ENCODE measurements at regions not wholly inside any gene's neighbourhood (a gene's known extent, or its start where the extent isn't known, plus 50 kb on each side); places are given as distances from the start of the nearest gene placed in this dataset.

- H3K27ac ChIP-seq (ENCODE audit: insufficient read depth, low read depth, low read length, poor library complexity, severe bottlenecking), result no peak overlapping the region
- H3K4me3 ChIP-seq (ENCODE audit: insufficient read depth, low read depth, low read length), result no peak overlapping the region
- H3K9me3 ChIP-seq (ENCODE audit: control insufficient read depth, low read length), result no peaks in the 10 kb centered on the region
- WGBS, 2 experiments, result 91 to 93% methylated on average over 12 to 13 of the region's 13 CpGs
- no peaks in the 10 kb centered on the region for H3K27me3 ChIP-seq (ENCODE audit: control insufficient read depth, insufficient read depth, low read length, poor library complexity, severe bottlenecking)
- peaks cover 17% of the 10 kb centered on the region for H3K4me1 ChIP-seq (ENCODE audit: control insufficient read depth, insufficient read depth, low read length)
- H3K36me3 ChIP-seq (ENCODE audit: control insufficient read depth, insufficient read depth, low read length), result no peaks in the 10 kb centered on the region
Measured at GRCh38 chr1:232542633-232543593, 87.0 kb downstream of the SIPA1L2 start.

DNA sequence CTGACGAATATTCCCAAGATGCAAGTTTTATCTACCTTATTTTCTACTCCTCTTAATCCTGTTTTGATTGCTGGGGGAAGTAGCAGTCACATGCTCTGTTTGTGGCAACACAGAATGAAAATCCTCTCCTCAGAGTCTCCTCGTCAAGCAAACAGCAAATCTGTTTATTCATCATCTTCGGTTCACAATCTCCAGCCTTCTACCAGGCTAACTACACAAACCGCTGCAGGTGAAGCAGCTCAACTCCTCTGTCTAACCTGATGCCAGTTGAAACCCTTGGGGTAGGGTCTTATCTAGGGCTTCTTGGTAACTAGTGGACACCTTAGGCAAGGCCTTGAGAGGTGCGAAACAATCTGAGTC, 91.0 kb downstream of the SIPA1L2 start:
- peak overlapping the region; percentile 8 for H3K27ac ChIP-seq (ENCODE audit: insufficient read depth, low read depth, low read length, poor library complexity, severe bottlenecking)

GRCh38 chr1:232538224-232538942, 91.5 kb downstream of the SIPA1L2 start:
- Histone ChIP-seq H3K4me1 (ENCODE audit: control insufficient read depth, insufficient read depth, low read length) (peaks cover 18% of the 10 kb centered on the region), H3K27me3 (ENCODE audit: control insufficient read depth, insufficient read depth, low read length, poor library complexity, severe bottlenecking) (no peaks in the 10 kb centered on the region), H3K9me3 (ENCODE audit: control insufficient read depth, low read length) (no peaks in the 10 kb centered on the region), H3K36me3 (ENCODE audit: control insufficient read depth, insufficient read depth, low read length) (no peaks in the 10 kb centered on the region), H3K27ac (ENCODE audit: insufficient read depth, low read depth, low read length, poor library complexity, severe bottlenecking) (no peak overlapping the region), H3K4me3 (ENCODE audit: insufficient read depth, low read depth, low read length) (no peak overlapping the region)
- WGBS, 2 experiments, result 54 to 64% methylated on average over 3 of the region's 3 CpGs

More for the DNA sequence above, 91.0 kb downstream of the SIPA1L2 start:
- no peaks in the 10 kb centered on the region for H3K27me3 ChIP-seq (ENCODE audit: control insufficient read depth, insufficient read depth, low read length, poor library complexity, severe bottlenecking)
- 88% methylated on average over 5 of the region's 5 CpGs for WGBS, 2 experiments
- H3K4me1 ChIP-seq (ENCODE audit: control insufficient read depth, insufficient read depth, low read length), result peaks cover 18% of the 10 kb centered on the region
- no peak overlapping the region for H3K4me3 ChIP-seq (ENCODE audit: insufficient read depth, low read depth, low read length)
- no peaks in the 10 kb centered on the region for H3K9me3 ChIP-seq (ENCODE audit: control insufficient read depth, low read length)
- H3K36me3 ChIP-seq (ENCODE audit: control insufficient read depth, insufficient read depth, low read length), result no peaks in the 10 kb centered on the region

- H3K27me3 ChIP-seq (ENCODE audit: control insufficient read depth, insufficient read depth, low read length, poor library complexity, severe bottlenecking), result no peaks in the 10 kb centered on the region
- no peak overlapping the region for H3K4me3 ChIP-seq (ENCODE audit: insufficient read depth, low read depth, low read length)
- H3K9me3 ChIP-seq (ENCODE audit: control insufficient read depth, low read length), result no peaks in the 10 kb centered on the region
- peaks cover 18% of the 10 kb centered on the region for H3K4me1 ChIP-seq (ENCODE audit: control insufficient read depth, insufficient read depth, low read length)
- WGBS, 2 experiments, result 91 to 94% methylated on average over 8 to 10 of the region's 10 CpGs
- no peak overlapping the region for H3K27ac ChIP-seq (ENCODE audit: insufficient read depth, low read depth, low read length, poor library complexity, severe bottlenecking)
- H3K36me3 ChIP-seq (ENCODE audit: control insufficient read depth, insufficient read depth, low read length), result no peaks in the 10 kb centered on the region
Measured at GRCh38 chr1:232534552-232535517, 95.1 kb downstream of the SIPA1L2 start.

DNA sequence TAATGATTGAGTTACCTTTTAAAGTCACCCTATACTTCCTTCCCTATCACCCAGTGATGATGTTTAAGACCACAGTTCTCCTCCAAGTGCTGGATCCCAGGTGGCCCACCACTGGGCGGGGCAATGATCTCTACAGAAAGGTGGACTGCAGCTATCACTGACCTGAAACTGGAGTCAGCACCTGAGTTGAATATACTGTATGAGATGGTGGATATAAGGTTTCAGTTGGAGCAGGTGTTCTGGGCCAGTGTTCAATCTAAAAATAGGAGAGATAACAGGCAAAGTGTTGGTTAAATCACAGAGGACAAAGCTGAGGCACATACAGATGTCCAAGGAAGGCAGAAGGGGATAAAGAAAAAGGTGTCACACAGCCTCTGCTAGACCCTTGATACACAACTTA, 96.6 kb downstream of the SIPA1L2 start:
- H3K4me3 ChIP-seq (ENCODE audit: insufficient read depth, low read depth, low read length), result no peak overlapping the region
- H3K27me3 ChIP-seq (ENCODE audit: control insufficient read depth, insufficient read depth, low read length, poor library complexity, severe bottlenecking), result no peaks in the 10 kb centered on the region
- no peak overlapping the region for H3K27ac ChIP-seq (ENCODE audit: insufficient read depth, low read depth, low read length, poor library complexity, severe bottlenecking)
- no peaks in the 10 kb centered on the region for H3K9me3 ChIP-seq (ENCODE audit: control insufficient read depth, low read length)
- peaks cover 4% of the 10 kb centered on the region for H3K4me1 ChIP-seq (ENCODE audit: control insufficient read depth, insufficient read depth, low read length)
- WGBS, 2 experiments, result 96% methylated on average over 1 of the region's 1 CpG
- no peaks in the 10 kb centered on the region for H3K36me3 ChIP-seq (ENCODE audit: control insufficient read depth, insufficient read depth, low read length)

DNA sequence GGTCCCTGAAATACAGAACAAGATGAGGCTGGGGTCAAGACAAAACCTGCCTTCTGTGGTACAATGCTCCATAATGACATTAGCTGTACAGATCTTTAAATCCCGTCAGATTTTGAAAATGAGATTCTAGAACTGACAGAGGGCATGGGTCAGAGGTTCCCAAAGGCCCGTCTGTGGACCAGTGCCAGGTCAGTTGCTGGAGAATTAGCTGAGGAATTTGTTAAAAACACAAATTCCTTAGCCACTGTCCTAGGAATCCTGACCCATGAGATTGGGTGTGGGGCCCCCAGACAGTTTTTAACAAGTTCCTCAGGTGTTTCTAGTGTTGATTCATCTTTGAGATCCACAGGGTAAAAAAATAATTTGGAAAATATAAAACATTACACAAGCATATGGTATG, 97.0 kb downstream of the SIPA1L2 start:
- Histone ChIP-seq H3K27me3 (ENCODE audit: control insufficient read depth, insufficient read depth, low read length, poor library complexity, severe bottlenecking) (no peaks in the 10 kb centered on the region), H3K4me3 (ENCODE audit: insufficient read depth, low read depth, low read length) (no peak overlapping the region), H3K27ac (ENCODE audit: insufficient read depth, low read depth, low read length, poor library complexity, severe bottlenecking) (no peak overlapping the region), H3K9me3 (ENCODE audit: control insufficient read depth, low read length) (no peaks in the 10 kb centered on the region), H3K4me1 (ENCODE audit: control insufficient read depth, insufficient read depth, low read length) (peaks cover under 1% of the 10 kb centered on the region), H3K36me3 (ENCODE audit: control insufficient read depth, insufficient read depth, low read length) (no peaks in the 10 kb centered on the region)
- WGBS, 2 experiments, result 91 to 97% methylated on average over 2 of the region's 2 CpGs

GRCh38 chr1:232531291-232531690, 98.6 kb downstream of the SIPA1L2 start:
- WGBS, 2 experiments, result 95 to 100% methylated on average over 1 to 3 of the region's 3 CpGs
- H3K36me3 ChIP-seq (ENCODE audit: control insufficient read depth, insufficient read depth, low read length), result no peaks in the 10 kb centered on the region
- H3K27ac ChIP-seq (ENCODE audit: insufficient read depth, low read depth, low read length, poor library complexity, severe bottlenecking), result no peak overlapping the region
- no peaks in the 10 kb centered on the region for H3K9me3 ChIP-seq (ENCODE audit: control insufficient read depth, low read length)
- no peak overlapping the region for H3K4me3 ChIP-seq (ENCODE audit: insufficient read depth, low read depth, low read length)
- no peaks in the 10 kb centered on the region for H3K4me1 ChIP-seq (ENCODE audit: control insufficient read depth, insufficient read depth, low read length)
- H3K27me3 ChIP-seq (ENCODE audit: control insufficient read depth, insufficient read depth, low read length, poor library complexity, severe bottlenecking), result no peaks in the 10 kb centered on the region

GRCh38 chr1:232529747-232530146, 100.2 kb downstream of the SIPA1L2 start:
- Histone ChIP-seq H3K27me3 (ENCODE audit: control insufficient read depth, insufficient read depth, low read length, poor library complexity, severe bottlenecking) (no peaks in the 10 kb centered on the region), H3K36me3 (ENCODE audit: control insufficient read depth, insufficient read depth, low read length) (no peaks in the 10 kb centered on the region), H3K27ac (ENCODE audit: insufficient read depth, low read depth, low read length, poor library complexity, severe bottlenecking) (no peak overlapping the region), H3K9me3 (ENCODE audit: control insufficient read depth, low read length) (no peaks in the 10 kb centered on the region), H3K4me3 (ENCODE audit: insufficient read depth, low read depth, low read length) (no peak overlapping the region), H3K4me1 (ENCODE audit: control insufficient read depth, insufficient read depth, low read length) (no peaks in the 10 kb centered on the region)
- 97 to 98% methylated on average over 2 of the region's 2 CpGs for WGBS, 2 experiments

DNA sequence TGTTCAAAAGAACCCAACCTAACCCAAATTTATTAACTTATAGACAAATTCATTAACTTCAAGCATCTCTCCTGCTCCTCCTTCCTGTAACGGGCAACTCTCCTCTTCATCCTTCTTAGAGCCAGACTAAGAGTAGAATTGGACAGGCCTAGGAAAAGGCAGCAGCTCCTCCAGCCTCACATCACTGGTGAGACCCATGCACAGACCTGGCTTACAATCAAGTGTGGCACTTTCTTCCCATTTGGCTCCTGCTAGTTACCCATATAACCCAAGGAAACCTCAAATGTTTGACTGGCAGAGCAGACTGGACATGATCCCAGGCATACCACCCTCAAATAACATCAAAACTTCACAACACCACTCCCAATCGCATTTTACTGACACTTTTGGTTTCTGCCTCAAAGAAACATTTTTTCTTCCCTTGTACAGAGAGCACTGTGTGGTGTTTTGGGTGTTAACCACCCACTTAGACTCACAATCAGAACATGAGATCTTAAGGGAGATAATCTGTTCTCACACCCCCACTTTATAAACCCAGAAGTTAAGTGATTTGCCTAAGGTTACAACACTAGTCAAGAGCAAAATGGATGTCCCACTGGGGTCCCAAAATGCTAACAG, 101.4 kb downstream of the SIPA1L2 start:
- H3K27me3 ChIP-seq (ENCODE audit: control insufficient read depth, insufficient read depth, low read length, poor library complexity, severe bottlenecking), result no peaks in the 10 kb centered on the region
- no peak overlapping the region for H3K4me3 ChIP-seq (ENCODE audit: insufficient read depth, low read depth, low read length)
- no peaks in the 10 kb centered on the region for H3K36me3 ChIP-seq (ENCODE audit: control insufficient read depth, insufficient read depth, low read length)
- 90 to 92% methylated on average over 2 of the region's 2 CpGs for WGBS, 2 experiments
- H3K9me3 ChIP-seq (ENCODE audit: control insufficient read depth, low read length), result no peaks in the 10 kb centered on the region
- no peaks in the 10 kb centered on the region for H3K4me1 ChIP-seq (ENCODE audit: control insufficient read depth, insufficient read depth, low read length)
- H3K27ac ChIP-seq (ENCODE audit: insufficient read depth, low read depth, low read length, poor library complexity, severe bottlenecking), result no peak overlapping the region
